ENCODE measurements at regions not wholly inside any gene's neighbourhood (a gene's known extent, or its start where the extent isn't known, plus 50 kb on each side); places are given as distances from the start of the nearest gene placed in this dataset.
A peak's percentile ranks its signal among the peaks of the same experiment; 100 is the strongest.
"Not testable (repeated sequence)": the region's sequence is repeated elsewhere in the genome, so short reads cannot be mapped to it uniquely, and the experiment has no call there.

- DNase-seq (ENCODE audit: low read depth, low spot score): no peak
Observed at GRCh38 chr7:54897891-54898290, 120.9 kb upstream of the EGFR start.

- no peak for DNase-seq (ENCODE audit: low read depth, low spot score)
Observed at GRCh38 chr7:54898659-54899340, 120.0 kb upstream of the EGFR start.

- DNase-seq (ENCODE audit: low read depth, low spot score): no peak
Observed at GRCh38 chr7:54901840-54902239, 117.0 kb upstream of the EGFR start.

GRCh38 chr7:54904130-54904529 lies 114.7 kb upstream of the EGFR start:
- peak; percentile 8 for DNase-seq (ENCODE audit: low read depth, low spot score)

- no peak for DNase-seq (ENCODE audit: low read depth, low spot score)
Observed at GRCh38 chr7:54904986-54905385, 113.8 kb upstream of the EGFR start.

- DNase-seq (ENCODE audit: low read depth, low spot score): no peak
Observed at GRCh38 chr7:54906963-54907362, 111.9 kb upstream of the EGFR start.

- no peak for DNase-seq (ENCODE audit: low read depth, low spot score)
Observed at GRCh38 chr7:54907981-54908380, 110.8 kb upstream of the EGFR start.

GRCh38 chr7:54908760-54909438 lies 109.9 kb upstream of the EGFR start:
- no peak for DNase-seq (ENCODE audit: low read depth, low spot score)

- no peak for DNase-seq (ENCODE audit: low read depth, low spot score)
Observed at GRCh38 chr7:54915870-54916598, 102.8 kb upstream of the EGFR start.

- DNase-seq (ENCODE audit: low read depth, low spot score): no peak
Observed at GRCh38 chr7:54917613-54918391, 101.0 kb upstream of the EGFR start.

GRCh38 chr7:54921116-54921515 lies 97.7 kb upstream of the EGFR start:
- no peak for DNase-seq (ENCODE audit: low read depth, low spot score)

- DNase-seq (ENCODE audit: low read depth, low spot score): no peak
Observed at GRCh38 chr7:54931532-54931931, 87.3 kb upstream of the EGFR start.

GRCh38 chr7:54932818-54933543 lies 85.8 kb upstream of the EGFR start:
- peak; percentile 87 for DNase-seq (ENCODE audit: low read depth, low spot score)

- DNase-seq (ENCODE audit: low read depth, low spot score): no peak
Observed at GRCh38 chr7:54933643-54934042, 85.2 kb upstream of the EGFR start.

GRCh38 chr7:54940748-54941147 lies 78.1 kb upstream of the EGFR start:
- no peak for DNase-seq (ENCODE audit: low read depth, low spot score)

GRCh38 chr7:54944179-54944578 lies 74.6 kb upstream of the EGFR start:
- peak; percentile 40 for DNase-seq (ENCODE audit: low read depth, low spot score)

- DNase-seq (ENCODE audit: low read depth, low spot score): no peak
Observed at GRCh38 chr7:54946271-54946670, 72.5 kb upstream of the EGFR start.

GRCh38 chr7:54946764-54947163 lies 72.1 kb upstream of the EGFR start:
- DNase-seq (ENCODE audit: low read depth, low spot score): no peak

- DNase-seq (ENCODE audit: low read depth, low spot score): no peak
Observed at GRCh38 chr7:54947266-54947665, 71.6 kb upstream of the EGFR start.

GRCh38 chr7:54949514-54949913 lies 69.3 kb upstream of the EGFR start:
- not testable (repeated sequence) for DNase-seq (ENCODE audit: low read depth, low spot score)

GRCh38 chr7:54955296-54955695 lies 63.5 kb upstream of the EGFR start:
- no peak for DNase-seq (ENCODE audit: low read depth, low spot score)
